B cell (primary cell): ENCODE measurements at regions not wholly inside any gene's neighbourhood (a gene's known extent, or its start where the extent isn't known, plus 50 kb on each side); places are given as distances from the start of the nearest gene placed in this dataset.

Experiments used
- EZH2 ChIP-seq: IDR thresholded peaks from 2 replicates; pipeline ENCODE4 v1.6.1; 2012; ENCODE audit warnings: borderline replicate concordance, low read depth, mild to moderate bottlenecking, moderate library complexity, low read length; ENCODE audit not compliant: insufficient read depth, poor library complexity, severe bottlenecking
- TF ChIP-seq, protein P1 (sequence below): fragments of 200-600 bp; IDR thresholded peaks from one replicate; pipeline ENCODE4 v1.8.0; 2022; ENCODE audit warnings: antibody characterized with exemption, mild to moderate bottlenecking

DNA sequence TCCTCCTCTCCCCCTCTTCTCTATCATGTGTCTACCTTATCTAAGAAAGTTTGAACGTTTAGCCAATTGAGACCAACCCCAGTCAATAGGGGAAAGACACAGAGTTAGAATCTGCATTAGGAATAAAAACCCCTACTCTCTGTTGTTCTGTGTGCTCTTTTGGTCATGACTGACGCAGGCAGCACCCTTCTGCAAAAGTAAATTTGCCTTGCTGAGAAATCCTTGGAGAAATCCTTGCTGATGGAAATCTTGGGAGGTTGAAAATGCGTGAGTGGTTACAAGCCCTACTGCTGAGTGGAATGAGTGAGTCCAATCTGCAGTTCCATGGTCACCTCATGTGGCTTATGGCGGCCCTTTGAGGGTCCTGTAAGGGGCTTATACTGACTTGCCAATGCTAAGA, 145.2 kb downstream of the AASDHPPT start:
- TF ChIP-seq, protein P1, sequence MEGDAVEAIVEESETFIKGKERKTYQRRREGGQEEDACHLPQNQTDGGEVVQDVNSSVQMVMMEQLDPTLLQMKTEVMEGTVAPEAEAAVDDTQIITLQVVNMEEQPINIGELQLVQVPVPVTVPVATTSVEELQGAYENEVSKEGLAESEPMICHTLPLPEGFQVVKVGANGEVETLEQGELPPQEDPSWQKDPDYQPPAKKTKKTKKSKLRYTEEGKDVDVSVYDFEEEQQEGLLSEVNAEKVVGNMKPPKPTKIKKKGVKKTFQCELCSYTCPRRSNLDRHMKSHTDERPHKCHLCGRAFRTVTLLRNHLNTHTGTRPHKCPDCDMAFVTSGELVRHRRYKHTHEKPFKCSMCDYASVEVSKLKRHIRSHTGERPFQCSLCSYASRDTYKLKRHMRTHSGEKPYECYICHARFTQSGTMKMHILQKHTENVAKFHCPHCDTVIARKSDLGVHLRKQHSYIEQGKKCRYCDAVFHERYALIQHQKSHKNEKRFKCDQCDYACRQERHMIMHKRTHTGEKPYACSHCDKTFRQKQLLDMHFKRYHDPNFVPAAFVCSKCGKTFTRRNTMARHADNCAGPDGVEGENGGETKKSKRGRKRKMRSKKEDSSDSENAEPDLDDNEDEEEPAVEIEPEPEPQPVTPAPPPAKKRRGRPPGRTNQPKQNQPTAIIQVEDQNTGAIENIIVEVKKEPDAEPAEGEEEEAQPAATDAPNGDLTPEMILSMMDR = no peak
- no peak for TF ChIP-seq EZH2
